SK-N-SH treated with all-trans-retinoic acid at 6 μM for 48 hours (cell line): ENCODE measurements at regions not wholly inside any gene's neighbourhood (a gene's known extent, or its start where the extent isn't known, plus 50 kb on each side); places are given as distances from the start of the nearest gene placed in this dataset.

Experiments
- ATAC-seq: fragments of 200-7000 bp; cut with Tn5 transposase; 3 replicates; pipeline ENCODE4 v1.9.1; 2020; ENCODE audit warnings: mild to moderate bottlenecking, moderate library complexity
- ARNTL ChIP-seq: fragments of 450-650 bp; formaldehyde crosslinking; IDR thresholded peaks from 2 replicates; pipeline ENCODE4 v1.5.0; 2020; ENCODE audit warnings: low read depth, mild to moderate bottlenecking, moderate library complexity, borderline replicate concordance
- BACH2 ChIP-seq: fragments of 250-450 bp; sonication (Bioruptor Pico); IDR thresholded peaks from 2 replicates; pipeline ENCODE4 v1.9.0; 2021; ENCODE audit warnings: mild to moderate bottlenecking, borderline replicate concordance
- CREB5 ChIP-seq: fragments of 250-450 bp; sonication (Bioruptor Pico); IDR thresholded peaks from 2 replicates; pipeline ENCODE4 v1.5.1; 2020; ENCODE audit warnings: low read depth, mild to moderate bottlenecking, moderate library complexity
- CSDC2 ChIP-seq: fragments of 250-450 bp; sonication (Bioruptor Pico); IDR thresholded peaks from 2 replicates; pipeline ENCODE4 v1.5.0; 2020; ENCODE audit warnings: mild to moderate bottlenecking, moderate library complexity
- ESRRG ChIP-seq: fragments of 250-450 bp; sonication (Bioruptor Pico); IDR thresholded peaks from 2 replicates; pipeline ENCODE4 v1.6.1; 2021; ENCODE audit warnings: mild to moderate bottlenecking
- GLIS3 ChIP-seq: fragments of 250-450 bp; sonication (Bioruptor Pico); IDR thresholded peaks from 2 replicates; pipeline ENCODE4 v1.5.0; 2020; ENCODE audit warnings: mild to moderate bottlenecking, moderate library complexity
- OSR1 ChIP-seq: fragments of 250-450 bp; sonication (Bioruptor Pico); IDR thresholded peaks from 2 replicates; pipeline ENCODE4 v1.8.0; 2022; ENCODE audit warnings: moderate library complexity, mild to moderate bottlenecking, inconsistent platforms
- PPARA ChIP-seq: fragments of 250-450 bp; sonication (Bioruptor Pico); IDR thresholded peaks from 2 replicates; pipeline ENCODE4 v1.5.0; 2020; ENCODE audit warnings: mild to moderate bottlenecking, borderline replicate concordance
- RARB ChIP-seq: fragments of 250-450 bp; sonication (Bioruptor Pico); IDR thresholded peaks from 2 replicates; pipeline ENCODE4 v1.8.0; 2021; ENCODE audit warnings: mild to moderate bottlenecking, moderate library complexity
- SNAI2 ChIP-seq: fragments of 250-450 bp; sonication (Bioruptor Pico); IDR thresholded peaks from 2 replicates; pipeline ENCODE4 v1.5.0; 2020; ENCODE audit warnings: mild to moderate bottlenecking, moderate library complexity
- TCF4 ChIP-seq: fragments of 250-450 bp; sonication (Bioruptor Pico); IDR thresholded peaks from 2 replicates; pipeline ENCODE4 v1.8.0; 2021; ENCODE audit warnings: mild to moderate bottlenecking, moderate library complexity, borderline replicate concordance
- ZC3H10 ChIP-seq: fragments of 250-450 bp; sonication (Bioruptor Pico); IDR thresholded peaks from 2 replicates; pipeline ENCODE4 v1.5.1; 2021; ENCODE audit warnings: mild to moderate bottlenecking, moderate library complexity
- ZFP30 ChIP-seq: fragments of 450-650 bp; formaldehyde crosslinking; IDR thresholded peaks from 2 replicates; pipeline ENCODE4 v1.5.0; 2022; ENCODE audit warnings: mild to moderate bottlenecking, moderate library complexity
- ZNF565 ChIP-seq: fragments of 450-650 bp; formaldehyde crosslinking; conservative IDR thresholded peaks from 2 replicates; pipeline ENCODE4 v1.5.0; 2020; ENCODE audit warnings: low read depth, mild to moderate bottlenecking, moderate library complexity
- ZNF70 ChIP-seq: fragments of 450-650 bp; formaldehyde crosslinking; IDR thresholded peaks from 2 replicates; pipeline ENCODE4 v1.5.0; 2020; ENCODE audit warnings: mild to moderate bottlenecking, moderate library complexity
- ZNF8 ChIP-seq: fragments of 450-650 bp; formaldehyde crosslinking; IDR thresholded peaks from 2 replicates; pipeline ENCODE4 v1.5.0; 2020; ENCODE audit warnings: mild to moderate bottlenecking, moderate library complexity
- TF ChIP-seq, protein P1 (sequence below): fragments of 250-450 bp; sonication (Bioruptor Pico); IDR thresholded peaks from 2 replicates; pipeline ENCODE4 v1.8.0; 2021; ENCODE audit warnings: low read depth, mild to moderate bottlenecking, moderate library complexity, borderline replicate concordance
- TF ChIP-seq, protein P2 (sequence below): fragments of 250-450 bp; sonication (Bioruptor Pico); IDR thresholded peaks from 2 replicates; pipeline ENCODE4 v1.5.0; 2020; ENCODE audit warnings: mild to moderate bottlenecking, moderate library complexity
- TF ChIP-seq, protein P3 (sequence below): fragments of 250-450 bp; sonication (Bioruptor Pico); IDR thresholded peaks from 2 replicates; pipeline ENCODE4 v1.8.0; 2020; ENCODE audit warnings: mild to moderate bottlenecking, moderate library complexity, borderline replicate concordance
- TF ChIP-seq, protein P4 (sequence below): fragments of 250-450 bp; sonication (Bioruptor Pico); IDR thresholded peaks from 2 replicates; pipeline ENCODE4 v1.5.1; 2021; ENCODE audit warnings: mild to moderate bottlenecking, moderate library complexity

DNA sequence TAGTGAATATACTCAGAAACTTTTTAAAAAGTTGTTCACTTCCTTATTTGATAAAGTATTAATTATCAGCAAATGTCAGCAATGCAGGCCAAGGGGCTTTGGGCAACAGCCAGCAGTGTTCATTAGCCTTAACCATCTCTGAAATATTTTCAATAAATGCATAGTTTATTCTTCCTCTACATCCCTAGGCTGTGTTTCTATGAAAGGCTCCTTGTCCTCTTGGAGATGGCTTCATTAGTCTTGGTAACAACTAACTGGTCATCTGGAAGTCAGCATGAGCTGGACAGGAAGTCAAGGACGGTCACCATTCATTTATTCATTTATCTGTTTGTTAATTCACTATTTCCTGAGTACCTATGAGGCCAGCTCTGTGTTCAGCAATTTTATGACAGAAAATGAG lies 124.0 kb upstream of the TMEM132D start:
- TF ChIP-seq, protein P1, sequence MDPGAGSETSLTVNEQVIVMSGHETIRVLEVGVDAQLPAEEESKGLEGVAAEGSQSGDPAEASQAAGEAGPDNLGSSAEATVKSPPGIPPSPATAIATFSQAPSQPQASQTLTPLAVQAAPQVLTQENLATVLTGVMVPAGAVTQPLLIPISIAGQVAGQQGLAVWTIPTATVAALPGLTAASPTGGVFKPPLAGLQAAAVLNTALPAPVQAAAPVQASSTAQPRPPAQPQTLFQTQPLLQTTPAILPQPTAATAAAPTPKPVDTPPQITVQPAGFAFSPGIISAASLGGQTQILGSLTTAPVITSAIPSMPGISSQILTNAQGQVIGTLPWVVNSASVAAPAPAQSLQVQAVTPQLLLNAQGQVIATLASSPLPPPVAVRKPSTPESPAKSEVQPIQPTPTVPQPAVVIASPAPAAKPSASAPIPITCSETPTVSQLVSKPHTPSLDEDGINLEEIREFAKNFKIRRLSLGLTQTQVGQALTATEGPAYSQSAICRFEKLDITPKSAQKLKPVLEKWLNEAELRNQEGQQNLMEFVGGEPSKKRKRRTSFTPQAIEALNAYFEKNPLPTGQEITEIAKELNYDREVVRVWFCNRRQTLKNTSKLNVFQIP (CRISPR knock-in tag): no peak
- TF ChIP-seq GLIS3 (CRISPR knock-in tag) (no peak), BACH2 (CRISPR knock-in tag) (no peak), OSR1 (no peak), ZNF70 (no peak), ZNF8 (no peak), SNAI2 (CRISPR knock-in tag) (no peak), ZFP30 (CRISPR knock-in tag) (no peak), ESRRG (CRISPR knock-in tag) (no peak), CSDC2 (CRISPR knock-in tag) (no peak), ZNF565 (no peak), ARNTL (CRISPR knock-in tag) (no peak), ZC3H10 (no peak), PPARA (CRISPR knock-in tag) (no peak)
- TF ChIP-seq, protein P2, sequence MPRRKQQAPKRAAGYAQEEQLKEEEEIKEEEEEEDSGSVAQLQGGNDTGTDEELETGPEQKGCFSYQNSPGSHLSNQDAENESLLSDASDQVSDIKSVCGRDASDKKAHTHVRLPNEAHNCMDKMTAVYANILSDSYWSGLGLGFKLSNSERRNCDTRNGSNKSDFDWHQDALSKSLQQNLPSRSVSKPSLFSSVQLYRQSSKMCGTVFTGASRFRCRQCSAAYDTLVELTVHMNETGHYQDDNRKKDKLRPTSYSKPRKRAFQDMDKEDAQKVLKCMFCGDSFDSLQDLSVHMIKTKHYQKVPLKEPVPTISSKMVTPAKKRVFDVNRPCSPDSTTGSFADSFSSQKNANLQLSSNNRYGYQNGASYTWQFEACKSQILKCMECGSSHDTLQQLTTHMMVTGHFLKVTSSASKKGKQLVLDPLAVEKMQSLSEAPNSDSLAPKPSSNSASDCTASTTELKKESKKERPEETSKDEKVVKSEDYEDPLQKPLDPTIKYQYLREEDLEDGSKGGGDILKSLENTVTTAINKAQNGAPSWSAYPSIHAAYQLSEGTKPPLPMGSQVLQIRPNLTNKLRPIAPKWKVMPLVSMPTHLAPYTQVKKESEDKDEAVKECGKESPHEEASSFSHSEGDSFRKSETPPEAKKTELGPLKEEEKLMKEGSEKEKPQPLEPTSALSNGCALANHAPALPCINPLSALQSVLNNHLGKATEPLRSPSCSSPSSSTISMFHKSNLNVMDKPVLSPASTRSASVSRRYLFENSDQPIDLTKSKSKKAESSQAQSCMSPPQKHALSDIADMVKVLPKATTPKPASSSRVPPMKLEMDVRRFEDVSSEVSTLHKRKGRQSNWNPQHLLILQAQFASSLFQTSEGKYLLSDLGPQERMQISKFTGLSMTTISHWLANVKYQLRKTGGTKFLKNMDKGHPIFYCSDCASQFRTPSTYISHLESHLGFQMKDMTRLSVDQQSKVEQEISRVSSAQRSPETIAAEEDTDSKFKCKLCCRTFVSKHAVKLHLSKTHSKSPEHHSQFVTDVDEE (CRISPR knock-in tag): no peak
- TF ChIP-seq, protein P3, sequence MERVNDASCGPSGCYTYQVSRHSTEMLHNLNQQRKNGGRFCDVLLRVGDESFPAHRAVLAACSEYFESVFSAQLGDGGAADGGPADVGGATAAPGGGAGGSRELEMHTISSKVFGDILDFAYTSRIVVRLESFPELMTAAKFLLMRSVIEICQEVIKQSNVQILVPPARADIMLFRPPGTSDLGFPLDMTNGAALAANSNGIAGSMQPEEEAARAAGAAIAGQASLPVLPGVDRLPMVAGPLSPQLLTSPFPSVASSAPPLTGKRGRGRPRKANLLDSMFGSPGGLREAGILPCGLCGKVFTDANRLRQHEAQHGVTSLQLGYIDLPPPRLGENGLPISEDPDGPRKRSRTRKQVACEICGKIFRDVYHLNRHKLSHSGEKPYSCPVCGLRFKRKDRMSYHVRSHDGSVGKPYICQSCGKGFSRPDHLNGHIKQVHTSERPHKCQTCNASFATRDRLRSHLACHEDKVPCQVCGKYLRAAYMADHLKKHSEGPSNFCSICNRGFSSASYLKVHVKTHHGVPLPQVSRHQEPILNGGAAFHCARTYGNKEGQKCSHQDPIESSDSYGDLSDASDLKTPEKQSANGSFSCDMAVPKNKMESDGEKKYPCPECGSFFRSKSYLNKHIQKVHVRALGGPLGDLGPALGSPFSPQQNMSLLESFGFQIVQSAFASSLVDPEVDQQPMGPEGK (CRISPR knock-in tag): no peak
- TF ChIP-seq, all 23 proteins: peak for 0
- no peak for ATAC-seq

DNA sequence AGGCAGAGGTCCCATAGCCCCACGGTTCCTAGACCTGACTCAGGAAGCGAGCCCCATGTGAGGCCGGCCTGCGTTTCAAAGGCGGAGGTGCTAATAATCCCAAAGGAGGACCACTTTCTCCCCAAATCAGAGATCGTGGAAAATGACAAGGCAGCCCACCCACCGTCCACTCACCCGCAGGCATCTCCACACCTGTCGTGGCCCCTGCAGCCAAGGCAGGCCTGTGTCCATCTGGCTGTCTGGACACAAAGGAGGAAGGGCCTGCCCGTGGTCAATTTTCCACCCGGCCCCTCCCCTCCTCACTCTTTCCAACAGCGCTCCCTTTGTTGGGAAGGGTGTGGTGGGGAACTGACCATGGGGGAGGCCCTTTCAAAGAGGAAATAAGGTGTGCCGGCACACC lies 125.3 kb upstream of the TMEM132D start:
- no peak for TF ChIP-seq ZC3H10
- no peak for TF ChIP-seq OSR1
- TF ChIP-seq SNAI2 (CRISPR knock-in tag): no peak
- TF ChIP-seq, protein P2 (CRISPR knock-in tag): no peak
- no peak for TF ChIP-seq ZNF8
- TF ChIP-seq ZNF565: no peak
- TF ChIP-seq, protein P1 (CRISPR knock-in tag): no peak
- TF ChIP-seq BACH2 (CRISPR knock-in tag): no peak
- TF ChIP-seq ZFP30 (CRISPR knock-in tag): no peak
- TF ChIP-seq CREB5 (CRISPR knock-in tag): no peak
- TF ChIP-seq, protein P3 (CRISPR knock-in tag): no peak
- TF ChIP-seq RARB (CRISPR knock-in tag): no peak
- no peak for TF ChIP-seq PPARA (CRISPR knock-in tag)
- TF ChIP-seq TCF4: no peak
- TF ChIP-seq GLIS3 (CRISPR knock-in tag): no peak
- TF ChIP-seq, protein P4, sequence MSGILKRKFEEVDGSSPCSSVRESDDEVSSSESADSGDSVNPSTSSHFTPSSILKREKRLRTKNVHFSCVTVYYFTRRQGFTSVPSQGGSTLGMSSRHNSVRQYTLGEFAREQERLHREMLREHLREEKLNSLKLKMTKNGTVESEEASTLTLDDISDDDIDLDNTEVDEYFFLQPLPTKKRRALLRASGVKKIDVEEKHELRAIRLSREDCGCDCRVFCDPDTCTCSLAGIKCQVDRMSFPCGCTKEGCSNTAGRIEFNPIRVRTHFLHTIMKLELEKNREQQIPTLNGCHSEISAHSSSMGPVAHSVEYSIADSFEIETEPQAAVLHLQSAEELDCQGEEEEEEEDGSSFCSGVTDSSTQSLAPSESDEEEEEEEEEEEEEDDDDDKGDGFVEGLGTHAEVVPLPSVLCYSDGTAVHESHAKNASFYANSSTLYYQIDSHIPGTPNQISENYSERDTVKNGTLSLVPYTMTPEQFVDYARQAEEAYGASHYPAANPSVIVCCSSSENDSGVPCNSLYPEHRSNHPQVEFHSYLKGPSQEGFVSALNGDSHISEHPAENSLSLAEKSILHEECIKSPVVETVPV: no peak
- no peak for TF ChIP-seq ZNF70
- no peak for ATAC-seq
